Right cardiac atrium (tissue), 5 donors: ENCODE measurements at regions not wholly inside any gene's neighbourhood (a gene's known extent, or its start where the extent isn't known, plus 50 kb on each side); places are given as distances from the start of the nearest gene placed in this dataset.
"Not testable (repeated sequence)": the region's sequence is repeated elsewhere in the genome, so short reads cannot be mapped to it uniquely, and the experiment has no call there.

Experiments
- ATAC-seq, 2 donors: fragments of 200-7000 bp; cut with Tn5 transposase; one replicate each; pipeline versions ENCODE4 v1.8.0 to v1.9.1; 2020; ENCODE audit warnings: moderate library complexity in 2 of 2, mild to moderate bottlenecking in 1 of 2
- DNase-seq, 3 donors: peaks; one replicate each; pipeline ENCODE4 v3.0.0-alpha.2; 2020
- H3K27ac ChIP-seq: one replicate; pipeline ENCODE4 v1.5.1; 2013; ENCODE audit warnings: mild to moderate bottlenecking, low read length, control low read depth, moderate library complexity
- H3K27me3 ChIP-seq: one replicate; pipeline ENCODE4 v1.6.1; 2013; ENCODE audit not compliant: control insufficient read depth, insufficient read depth
- H3K4me1 ChIP-seq: one replicate; pipeline ENCODE4 v1.6.1; 2013; ENCODE audit warnings: low read length; ENCODE audit not compliant: control insufficient read depth, insufficient read depth
- H3K4me3 ChIP-seq: one replicate; pipeline ENCODE4 v1.5.1; 2013; ENCODE audit warnings: low read length, control low read depth
- H3K9me3 ChIP-seq: one replicate; pipeline ENCODE4 v1.6.1; 2013; ENCODE audit warnings: low read length; ENCODE audit not compliant: control insufficient read depth
- WGBS: extraction: QIAGEN DNeasy Blood & Tissue Kit; methylation state at CpG from one replicate; pipeline ENCODE4 v1.1.7; 2013; 5-methylcytosine and 5-hydroxymethylcytosine counted together
- intact Hi-C, 4 donors: fragments of 100-400 bp; cut with DNase I; formaldehyde crosslinking; loops; one replicate each; pipeline versions ENCODE4 v1.11.0 to v1.14.0; 2022 to 2023
- donor health status: healthy with polysubstance abuse.
- donor health status: DM: no; HTN: yes; CAD: no.
- donor health status: DM: no; HTN: no; CAD: no.
- donor health status: DM: no; HTN: yes; CAD: no; lungs with severe emphysema.
- donor health status: DM: yes; HTN: yes; CAD: no.

DNA sequence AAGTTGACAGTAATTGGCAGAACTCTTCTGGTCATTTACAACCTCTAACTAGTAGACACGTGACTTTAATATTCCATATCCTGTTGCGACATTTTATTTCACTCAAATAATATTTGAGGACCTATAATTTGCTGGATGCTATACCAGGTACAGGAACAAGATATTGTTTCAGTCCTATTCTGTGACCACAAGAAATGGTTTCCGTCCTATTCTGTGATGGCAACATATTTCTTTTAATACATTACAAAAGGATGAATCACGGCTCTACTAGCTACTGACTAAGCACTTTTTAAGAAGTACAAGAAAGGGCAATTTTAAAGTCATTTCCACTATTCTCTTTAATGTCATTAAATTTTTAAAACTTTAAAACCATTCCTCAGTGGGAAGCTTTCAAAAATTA lies 400.2 kb downstream of the CNTN3 start:
- WGBS, result 86% methylated on average over 4 of the region's 4 CpGs
- intact Hi-C loops, result no loop called here
- no peak for ATAC-seq

DNA sequence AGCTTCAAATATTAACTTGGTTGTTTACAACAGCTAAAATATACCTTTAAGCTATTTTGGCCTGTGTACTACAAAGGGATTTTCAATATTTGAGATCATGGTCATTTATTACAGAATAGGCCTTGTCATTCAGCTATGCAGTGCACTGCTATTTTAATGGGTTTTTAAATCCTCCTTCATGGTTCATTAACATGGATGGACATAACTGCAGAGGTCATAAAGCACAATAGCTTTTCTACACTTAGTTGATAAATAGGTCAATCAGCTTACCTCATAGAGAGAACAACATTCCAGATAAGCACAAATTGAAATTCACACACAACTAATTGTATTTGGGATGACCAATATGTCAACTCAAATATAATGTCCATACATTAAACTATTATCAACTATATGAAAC lies 403.7 kb downstream of the CNTN3 start:
- H3K9me3 ChIP-seq, result no peaks in the 10 kb centered on the region
- no peak overlapping the region for H3K4me3 ChIP-seq
- no peaks in the 10 kb centered on the region for H3K27me3 ChIP-seq
- DNase-seq (no peak), ATAC-seq (no peak)
- no peaks in the 10 kb centered on the region for H3K4me1 ChIP-seq
- intact Hi-C loops, result no loop called here
- H3K27ac ChIP-seq, result no peak overlapping the region

More for the DNA sequence above, 400.2 kb downstream of the CNTN3 start:
- H3K4me1 ChIP-seq, result no peaks in the 10 kb centered on the region
- no peak overlapping the region for H3K4me3 ChIP-seq
- no peak overlapping the region for H3K27ac ChIP-seq
- H3K27me3 ChIP-seq, result no peaks in the 10 kb centered on the region
- DNase-seq, result no peak
- no peaks in the 10 kb centered on the region for H3K9me3 ChIP-seq

DNA sequence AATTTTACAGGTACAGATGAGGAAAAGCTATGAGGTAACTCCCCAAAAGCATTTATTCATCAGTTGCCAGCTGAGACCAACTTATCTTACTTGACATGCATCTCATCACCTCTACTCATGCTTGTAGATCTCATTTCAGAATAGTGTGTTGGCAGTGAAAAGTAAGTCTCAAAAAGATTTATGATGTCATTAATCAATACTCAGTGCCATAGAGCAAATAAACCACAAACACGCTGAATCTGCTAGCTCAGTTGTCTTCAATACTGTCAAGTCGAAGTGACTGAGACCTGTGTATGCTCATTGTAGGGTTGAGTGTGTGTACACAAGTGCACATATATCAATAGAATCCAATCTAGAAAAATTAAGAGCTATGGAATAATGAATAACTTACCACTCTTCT lies 413.5 kb downstream of the CNTN3 start:
- H3K9me3 ChIP-seq, result no peaks in the 10 kb centered on the region
- H3K4me1 ChIP-seq, result no peaks in the 10 kb centered on the region
- 65% methylated on average over 2 of the region's 2 CpGs for whole genome bisulfite sequencing
- H3K27ac ChIP-seq, result no peak overlapping the region
- intact Hi-C loops, result no loop called here
- no peak for DNase-seq
- H3K27me3 ChIP-seq, result no peaks in the 10 kb centered on the region
- no peak overlapping the region for H3K4me3 ChIP-seq
- ATAC-seq, result no peak

GRCh38 chr3:74178664-74179063 lies 435.8 kb downstream of the CNTN3 start:
- H3K9me3 ChIP-seq, H3K27ac ChIP-seq, H3K27me3 ChIP-seq, H3K4me3 ChIP-seq, H3K4me1 ChIP-seq, intact Hi-C loops, ATAC-seq, DNase-seq: not testable (repeated sequence)
- WGBS, result 93% methylated on average over 5 of the region's 5 CpGs

DNA sequence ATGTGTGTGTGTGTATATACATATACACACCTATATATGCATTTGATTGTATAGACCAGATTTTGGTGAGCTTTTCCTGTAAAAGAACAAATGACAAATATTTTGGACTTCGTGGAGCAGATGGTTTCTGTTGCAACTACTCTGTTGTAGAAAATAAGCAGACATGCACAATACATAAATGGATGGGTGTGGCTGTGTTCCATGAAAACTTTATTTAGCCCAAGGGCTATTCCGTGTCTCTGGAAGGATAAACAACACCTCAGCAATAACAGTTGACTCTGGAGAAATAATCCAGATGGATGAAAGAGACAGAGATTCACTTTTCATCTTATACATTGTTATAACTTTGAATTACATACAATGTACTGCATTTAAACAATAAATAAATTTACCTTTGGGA lies 441.4 kb downstream of the CNTN3 start:
- no peak for DNase-seq
- no peak for ATAC-seq
- Histone ChIP-seq H3K4me1 (no peaks in the 10 kb centered on the region), H3K27me3 (no peaks in the 10 kb centered on the region), H3K9me3 (no peaks in the 10 kb centered on the region), H3K27ac (no peak overlapping the region), H3K4me3 (no peak overlapping the region)
- 51% methylated on average over 2 of the region's 2 CpGs for WGBS
- intact Hi-C loops, result no loop called here

GRCh38 chr3:74167926-74168325 lies 446.5 kb downstream of the CNTN3 start:
- intact Hi-C loops, result no loop called here
- H3K9me3 ChIP-seq, result no peaks in the 10 kb centered on the region
- no peaks in the 10 kb centered on the region for H3K27me3 ChIP-seq
- H3K4me3 ChIP-seq, result no peak overlapping the region
- H3K4me1 ChIP-seq, result no peaks in the 10 kb centered on the region
- no peak overlapping the region for H3K27ac ChIP-seq
- no peak for ATAC-seq
- WGBS, result 79% methylated on average over 1 of the region's 1 CpG
- no peak for DNase-seq

- intact Hi-C loops, result no loop called here
- WGBS, result 86% methylated on average over 4 of the region's 4 CpGs
- no peak overlapping the region for H3K27ac ChIP-seq
- ATAC-seq (no peak), DNase-seq (no peak)
- no peaks in the 10 kb centered on the region for H3K27me3 ChIP-seq
- H3K9me3 ChIP-seq, result no peaks in the 10 kb centered on the region
- no peaks in the 10 kb centered on the region for H3K4me1 ChIP-seq
- H3K4me3 ChIP-seq, result no peak overlapping the region
These were observed 449.2 kb downstream of the CNTN3 start for GRCh38 chr3:74165211-74165610.

GRCh38 chr3:74149466-74149865 lies 465.0 kb downstream of the CNTN3 start:
- no peak for ATAC-seq
- no peak overlapping the region for H3K4me3 ChIP-seq
- no peaks in the 10 kb centered on the region for H3K27me3 ChIP-seq
- intact Hi-C loops, result no loop called here
- no peaks in the 10 kb centered on the region for H3K4me1 ChIP-seq
- H3K27ac ChIP-seq, result no peak overlapping the region
- no peak for DNase-seq
- H3K9me3 ChIP-seq, result no peaks in the 10 kb centered on the region

DNA sequence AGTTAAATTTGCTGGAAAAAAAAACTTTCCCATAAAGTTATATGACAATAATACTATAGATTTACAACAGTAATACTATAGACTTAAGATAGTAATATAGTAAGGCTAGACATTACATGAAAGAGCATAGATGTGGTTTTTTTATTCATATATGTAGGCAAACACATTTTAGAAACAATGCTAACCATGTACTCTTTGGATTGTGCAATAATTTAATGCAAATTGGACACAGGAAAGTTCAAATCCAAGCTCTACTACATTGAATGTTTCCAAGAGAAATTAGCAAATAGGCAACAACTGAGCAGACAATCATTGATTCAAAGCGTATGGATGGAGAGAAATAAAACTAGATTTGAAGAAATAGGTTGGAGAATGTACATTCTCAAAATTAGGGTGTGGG lies 469.2 kb downstream of the CNTN3 start:
- Histone ChIP-seq H3K4me3 (no peak overlapping the region), H3K27me3 (no peaks in the 10 kb centered on the region), H3K4me1 (no peaks in the 10 kb centered on the region), H3K27ac (no peak overlapping the region), H3K9me3 (no peaks in the 10 kb centered on the region)
- 69% methylated on average over 1 of the region's 1 CpG for WGBS
- intact Hi-C loops, result no loop called here
- ATAC-seq (no peak), DNase-seq (no peak)

DNA sequence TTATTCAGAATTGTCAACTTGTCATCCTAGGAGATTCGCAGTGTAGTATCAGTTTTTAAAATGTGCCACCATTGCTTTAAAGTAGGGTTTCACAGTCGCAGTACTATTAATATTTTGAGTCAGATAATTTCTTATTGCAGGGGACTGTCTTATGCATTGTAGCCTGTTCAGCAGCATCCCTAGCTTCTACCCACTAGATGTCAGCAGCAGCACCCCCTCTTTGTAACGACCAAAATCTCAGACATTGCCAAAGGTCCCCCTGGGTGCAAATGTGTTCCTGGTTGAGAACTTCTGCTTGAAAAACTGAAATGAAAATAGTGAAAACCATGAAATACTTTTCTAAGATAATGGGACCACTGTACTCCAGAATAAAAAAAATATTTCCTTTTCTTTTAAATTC lies 474.8 kb downstream of the CNTN3 start:
- DNase-seq (no peak), ATAC-seq (no peak)
- Histone ChIP-seq H3K4me1 (no peaks in the 10 kb centered on the region), H3K27me3 (no peaks in the 10 kb centered on the region), H3K4me3 (no peak overlapping the region), H3K9me3 (no peaks in the 10 kb centered on the region), H3K27ac (no peak overlapping the region)
- intact Hi-C loops, result no loop called here
- 44% methylated on average over 3 of the region's 3 CpGs for WGBS

DNA sequence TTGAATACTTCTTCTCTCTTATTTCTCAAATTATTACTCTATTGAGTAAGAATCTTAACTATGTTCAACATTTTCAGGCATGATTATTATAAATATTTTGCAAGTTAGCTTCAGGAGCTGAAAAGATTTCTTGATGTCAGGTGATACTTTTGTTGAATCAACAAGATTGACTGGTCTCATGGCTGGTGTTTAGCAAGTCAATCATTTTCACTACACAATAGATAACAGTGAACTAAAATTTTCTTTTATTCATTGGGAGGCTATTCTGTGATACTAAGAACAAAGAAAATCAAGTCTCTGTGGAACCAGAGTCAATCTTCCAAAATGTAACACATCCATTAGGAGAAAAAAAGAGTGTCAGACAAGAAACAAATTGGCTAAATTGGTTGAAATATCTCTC lies 476.7 kb downstream of the CNTN3 start:
- Histone ChIP-seq H3K9me3 (no peaks in the 10 kb centered on the region), H3K4me1 (no peaks in the 10 kb centered on the region), H3K27me3 (no peaks in the 10 kb centered on the region), H3K27ac (no peak overlapping the region), H3K4me3 (no peak overlapping the region)
- intact Hi-C loops, result no loop called here
- DNase-seq, result no peak
- no peak for ATAC-seq

DNA sequence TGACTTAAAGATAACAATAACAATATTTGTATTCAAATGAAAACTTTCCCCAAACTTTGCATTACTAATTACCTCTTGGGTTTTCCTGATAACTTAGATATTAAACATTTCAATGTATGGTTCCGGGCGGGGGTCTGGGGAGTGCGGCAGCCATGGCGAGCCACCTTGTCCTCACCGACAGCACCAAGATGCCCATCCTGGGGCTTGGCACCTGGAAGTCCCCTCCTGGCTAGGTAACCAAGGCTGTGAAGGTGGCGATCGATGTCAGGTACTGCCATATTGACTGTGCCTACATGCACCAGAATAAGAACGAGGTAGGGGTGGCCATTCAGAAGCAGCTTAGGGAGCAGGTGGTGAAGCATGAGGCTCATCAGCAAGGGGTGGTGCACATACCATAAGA lies 478.7 kb downstream of the CNTN3 start:
- Histone ChIP-seq H3K9me3 (no peaks in the 10 kb centered on the region), H3K4me3 (no peak overlapping the region), H3K27me3 (no peaks in the 10 kb centered on the region), H3K4me1 (no peaks in the 10 kb centered on the region), H3K27ac (no peak overlapping the region)
- intact Hi-C loops, result no loop called here
- ATAC-seq (no peak), DNase-seq (no peak)
- 94% methylated on average over 8 of the region's 8 CpGs for WGBS
